ENCODE measurements at regions not wholly inside any gene's neighbourhood (a gene's known extent, or its start where the extent isn't known, plus 50 kb on each side); places are given as distances from the start of the nearest gene placed in this dataset.

DNA sequence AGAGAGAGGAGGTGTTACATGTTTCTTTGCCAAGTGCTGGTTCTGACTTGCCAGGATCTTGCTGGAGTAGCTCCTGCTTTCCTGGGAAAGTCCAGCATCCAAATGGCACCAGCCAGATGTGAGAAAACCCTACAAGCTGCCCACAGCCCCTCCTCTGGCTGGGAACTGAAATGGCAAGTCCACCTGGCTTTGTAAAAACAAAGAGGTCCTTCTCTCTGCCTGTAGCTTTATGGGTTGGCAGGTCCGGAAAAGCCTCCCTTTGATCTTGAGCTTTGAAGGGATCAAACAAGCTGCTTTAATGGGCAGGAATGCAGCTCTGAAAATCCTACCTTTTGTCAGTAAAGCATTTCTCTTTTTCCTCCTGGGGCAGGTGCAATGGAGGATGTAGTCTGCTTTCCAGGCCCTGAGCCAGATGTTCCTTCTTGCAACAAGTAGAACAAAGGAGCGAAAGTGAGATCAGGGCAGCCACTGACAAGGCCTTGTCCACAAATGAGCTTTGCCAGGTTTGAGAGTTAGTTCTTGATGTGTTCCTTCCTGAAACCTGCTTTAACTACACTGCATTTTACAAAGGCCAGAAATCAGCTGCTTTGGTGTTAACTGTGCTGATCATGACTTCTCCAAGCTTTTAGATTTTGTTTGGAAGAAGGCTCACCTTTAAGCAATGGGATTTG lies 456.7 kb downstream of the ZNF608 start (continued):
- TF ChIP-seq DBP (CRISPR knock-in tag; IDR thresholded peaks at IDR 0.05; ENCODE audit: not compliant biosample characterization) (no peak), PLRG1 (conservative IDR thresholded peaks at IDR 0.05) (no peak), ZFAT (CRISPR knock-in tag; conservative IDR thresholded peaks at IDR 0.05) (no peak), ZNF710 (CRISPR knock-in tag; IDR thresholded peaks at IDR 0.05; ENCODE audit: borderline replicate concordance) (peak; percentile 60; the same call in 1 of the 2 replicates), GATAD1 (CRISPR knock-in tag; IDR thresholded peaks at IDR 0.05) (no peak), ZNF292 (CRISPR knock-in tag; IDR thresholded peaks at IDR 0.05; ENCODE audit: borderline replicate concordance, low read depth) (peak; percentile 38; the same call in 1 of the 2 replicates), SAP130 (CRISPR knock-in tag; IDR thresholded peaks at IDR 0.05; ENCODE audit: low read depth) (peak; percentile 26; the same call in 1 of the 2 replicates), NPAS2 (CRISPR knock-in tag; IDR thresholded peaks at IDR 0.05; ENCODE audit: borderline replicate concordance) (no peak), ELF3 (CRISPR knock-in tag; IDR thresholded peaks at IDR 0.05) (peak; percentile 75), RAD51 (IDR thresholded peaks at IDR 0.05; ENCODE audit: borderline replicate concordance) (no peak), HOXA3 (CRISPR knock-in tag; IDR thresholded peaks at IDR 0.05) (no peak), AKAP8 (CRISPR knock-in tag; IDR thresholded peaks at IDR 0.05) (no peak), KDM2A (CRISPR knock-in tag; IDR thresholded peaks at IDR 0.05; ENCODE audit: borderline replicate concordance, low read depth) (no peak), RBM22 (optimal IDR thresholded peaks at IDR 0.05; ENCODE audit: low read length) (no peak), NONO (IDR thresholded peaks at IDR 0.05) (no peak), NONO (CRISPR knock-in tag; conservative IDR thresholded peaks at IDR 0.05) (no peak), SKI (IDR thresholded peaks at IDR 0.05; ENCODE audit: partially characterized antibody) (no peak), ELF4 (CRISPR knock-in tag; IDR thresholded peaks at IDR 0.05; ENCODE audit: borderline replicate concordance) (no peak), HOXD1 (CRISPR knock-in tag; IDR thresholded peaks at IDR 0.05) (no peak), ZNF761 (CRISPR knock-in tag; conservative IDR thresholded peaks at IDR 0.05) (no peak), XRCC5 (optimal IDR thresholded peaks at IDR 0.05; ENCODE audit: low read length) (peak; percentile 78), ZNF124 (CRISPR knock-in tag; IDR thresholded peaks at IDR 0.05) (no peak), HCFC1 (IDR thresholded peaks at IDR 0.05; ENCODE audit: low read depth, low read length) (no peak), ZNF546 (CRISPR knock-in tag; conservative IDR thresholded peaks at IDR 0.05) (no peak), PHF8 (CRISPR knock-in tag; IDR thresholded peaks at IDR 0.05) (no peak), CREB1 (IDR thresholded peaks at IDR 0.05) (no peak), CREB1 (CRISPR knock-in tag; IDR thresholded peaks at IDR 0.05) (no peak), HDAC1 (CRISPR knock-in tag; IDR thresholded peaks at IDR 0.05) (peak; percentile 46; the same call in 1 of the 2 replicates)
- TF ChIP-seq, protein P1, sequence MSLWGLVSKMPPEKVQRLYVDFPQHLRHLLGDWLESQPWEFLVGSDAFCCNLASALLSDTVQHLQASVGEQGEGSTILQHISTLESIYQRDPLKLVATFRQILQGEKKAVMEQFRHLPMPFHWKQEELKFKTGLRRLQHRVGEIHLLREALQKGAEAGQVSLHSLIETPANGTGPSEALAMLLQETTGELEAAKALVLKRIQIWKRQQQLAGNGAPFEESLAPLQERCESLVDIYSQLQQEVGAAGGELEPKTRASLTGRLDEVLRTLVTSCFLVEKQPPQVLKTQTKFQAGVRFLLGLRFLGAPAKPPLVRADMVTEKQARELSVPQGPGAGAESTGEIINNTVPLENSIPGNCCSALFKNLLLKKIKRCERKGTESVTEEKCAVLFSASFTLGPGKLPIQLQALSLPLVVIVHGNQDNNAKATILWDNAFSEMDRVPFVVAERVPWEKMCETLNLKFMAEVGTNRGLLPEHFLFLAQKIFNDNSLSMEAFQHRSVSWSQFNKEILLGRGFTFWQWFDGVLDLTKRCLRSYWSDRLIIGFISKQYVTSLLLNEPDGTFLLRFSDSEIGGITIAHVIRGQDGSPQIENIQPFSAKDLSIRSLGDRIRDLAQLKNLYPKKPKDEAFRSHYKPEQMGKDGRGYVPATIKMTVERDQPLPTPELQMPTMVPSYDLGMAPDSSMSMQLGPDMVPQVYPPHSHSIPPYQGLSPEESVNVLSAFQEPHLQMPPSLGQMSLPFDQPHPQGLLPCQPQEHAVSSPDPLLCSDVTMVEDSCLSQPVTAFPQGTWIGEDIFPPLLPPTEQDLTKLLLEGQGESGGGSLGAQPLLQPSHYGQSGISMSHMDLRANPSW (CRISPR knock-in tag; IDR thresholded peaks at IDR 0.05; ENCODE audit: borderline replicate concordance) = no peak
